ENCODE measurements at regions not wholly inside any gene's neighbourhood (a gene's known extent, or its start where the extent isn't known, plus 50 kb on each side); places are given as distances from the start of the nearest gene placed in this dataset.

DNA sequence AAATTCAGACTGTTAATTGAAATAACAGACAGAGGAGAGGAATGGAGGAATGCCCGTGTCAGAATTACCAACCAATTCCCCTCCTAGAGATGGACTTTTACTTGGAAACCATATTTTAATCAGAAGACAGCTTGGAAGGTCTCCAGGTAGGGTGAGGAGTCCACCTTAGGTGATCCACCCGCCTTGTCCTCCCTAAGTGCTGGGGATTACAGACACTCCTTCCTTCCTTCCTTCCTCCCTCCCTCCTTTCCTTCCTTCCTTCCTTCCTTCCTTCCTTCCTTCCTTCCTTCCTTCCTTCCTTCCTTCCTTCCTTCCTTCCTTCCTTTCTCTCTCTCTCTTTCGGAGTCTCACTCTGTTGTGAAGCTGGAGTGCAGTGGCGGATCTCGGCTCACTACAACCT is 328.0 kb downstream of the RAPGEF2 start (continued):
- TF ChIP-seq NR3C1 (CRISPR knock-in tag; conservative IDR thresholded peaks at IDR 0.05; ENCODE audit: low read depth): no peak
- no peak for TF ChIP-seq HMGA2 (CRISPR knock-in tag; IDR thresholded peaks at IDR 0.05)
- no peak for TF ChIP-seq ZNF317 (CRISPR knock-in tag; IDR thresholded peaks at IDR 0.05; ENCODE audit: borderline replicate concordance, low read depth)
- TF ChIP-seq TEAD4 (CRISPR knock-in tag; IDR thresholded peaks at IDR 0.05): no peak
- TF ChIP-seq, protein P1, sequence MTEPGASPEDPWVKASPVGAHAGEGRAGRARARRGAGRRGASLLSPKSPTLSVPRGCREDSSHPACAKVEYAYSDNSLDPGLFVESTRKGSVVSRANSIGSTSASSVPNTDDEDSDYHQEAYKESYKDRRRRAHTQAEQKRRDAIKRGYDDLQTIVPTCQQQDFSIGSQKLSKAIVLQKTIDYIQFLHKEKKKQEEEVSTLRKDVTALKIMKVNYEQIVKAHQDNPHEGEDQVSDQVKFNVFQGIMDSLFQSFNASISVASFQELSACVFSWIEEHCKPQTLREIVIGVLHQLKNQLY (CRISPR knock-in tag; IDR thresholded peaks at IDR 0.05): no peak
- TF ChIP-seq, protein P2, sequence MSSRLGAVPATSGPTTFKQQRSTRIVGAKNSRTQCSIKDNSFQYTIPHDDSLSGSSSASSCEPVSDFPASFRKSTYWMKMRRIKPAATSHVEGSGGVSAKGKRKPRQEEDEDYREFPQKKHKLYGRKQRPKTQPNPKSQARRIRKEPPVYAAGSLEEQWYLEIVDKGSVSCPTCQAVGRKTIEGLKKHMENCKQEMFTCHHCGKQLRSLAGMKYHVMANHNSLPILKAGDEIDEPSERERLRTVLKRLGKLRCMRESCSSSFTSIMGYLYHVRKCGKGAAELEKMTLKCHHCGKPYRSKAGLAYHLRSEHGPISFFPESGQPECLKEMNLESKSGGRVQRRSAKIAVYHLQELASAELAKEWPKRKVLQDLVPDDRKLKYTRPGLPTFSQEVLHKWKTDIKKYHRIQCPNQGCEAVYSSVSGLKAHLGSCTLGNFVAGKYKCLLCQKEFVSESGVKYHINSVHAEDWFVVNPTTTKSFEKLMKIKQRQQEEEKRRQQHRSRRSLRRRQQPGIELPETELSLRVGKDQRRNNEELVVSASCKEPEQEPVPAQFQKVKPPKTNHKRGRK (CRISPR knock-in tag; IDR thresholded peaks at IDR 0.05; ENCODE audit: borderline replicate concordance): no peak
- TF ChIP-seq ESRRA (CRISPR knock-in tag; IDR thresholded peaks at IDR 0.05; ENCODE audit: borderline replicate concordance): no peak
- no peak for TF ChIP-seq SMAD4 (CRISPR knock-in tag; IDR thresholded peaks at IDR 0.05)
- TF ChIP-seq, protein P3, sequence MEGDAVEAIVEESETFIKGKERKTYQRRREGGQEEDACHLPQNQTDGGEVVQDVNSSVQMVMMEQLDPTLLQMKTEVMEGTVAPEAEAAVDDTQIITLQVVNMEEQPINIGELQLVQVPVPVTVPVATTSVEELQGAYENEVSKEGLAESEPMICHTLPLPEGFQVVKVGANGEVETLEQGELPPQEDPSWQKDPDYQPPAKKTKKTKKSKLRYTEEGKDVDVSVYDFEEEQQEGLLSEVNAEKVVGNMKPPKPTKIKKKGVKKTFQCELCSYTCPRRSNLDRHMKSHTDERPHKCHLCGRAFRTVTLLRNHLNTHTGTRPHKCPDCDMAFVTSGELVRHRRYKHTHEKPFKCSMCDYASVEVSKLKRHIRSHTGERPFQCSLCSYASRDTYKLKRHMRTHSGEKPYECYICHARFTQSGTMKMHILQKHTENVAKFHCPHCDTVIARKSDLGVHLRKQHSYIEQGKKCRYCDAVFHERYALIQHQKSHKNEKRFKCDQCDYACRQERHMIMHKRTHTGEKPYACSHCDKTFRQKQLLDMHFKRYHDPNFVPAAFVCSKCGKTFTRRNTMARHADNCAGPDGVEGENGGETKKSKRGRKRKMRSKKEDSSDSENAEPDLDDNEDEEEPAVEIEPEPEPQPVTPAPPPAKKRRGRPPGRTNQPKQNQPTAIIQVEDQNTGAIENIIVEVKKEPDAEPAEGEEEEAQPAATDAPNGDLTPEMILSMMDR (IDR thresholded peaks at IDR 0.05): no peak
- TF ChIP-seq TP53 (CRISPR knock-in tag; IDR thresholded peaks at IDR 0.05): no peak

DNA sequence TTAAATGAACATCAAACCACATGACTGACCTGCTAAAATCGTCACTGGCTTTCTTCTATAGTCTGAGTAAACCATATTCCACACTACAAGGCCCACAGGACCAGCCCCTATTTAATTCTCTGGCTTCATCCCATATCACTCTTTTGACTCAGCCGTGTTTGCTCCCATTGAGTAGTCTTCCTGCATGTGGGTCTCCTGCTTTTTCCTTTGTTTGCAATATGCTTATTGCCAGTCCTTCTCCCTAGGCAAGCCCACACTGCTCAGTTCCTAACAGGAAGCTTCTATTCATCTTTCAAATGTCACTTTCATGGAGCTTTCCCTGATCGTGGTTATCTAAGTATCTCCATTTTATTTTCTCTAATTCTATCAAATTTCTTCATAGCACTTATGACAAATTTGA is 329.6 kb downstream of the RAPGEF2 start:
- Mint-ChIP-seq H3K4me1 (peaks cover 9% of the 10 kb centered on the region), H3K4me3 (no peak overlapping the region), H3K9me3 (no peaks in the 10 kb centered on the region), H3K27me3 (ENCODE audit: low read depth) (no peaks in the 10 kb centered on the region; the same call in 1 of the 2 replicates), H3K36me3 (no peaks in the 10 kb centered on the region), H3K27ac (no peak overlapping the region)
- no peak for TF ChIP-seq RELA (CRISPR knock-in tag; IDR thresholded peaks at IDR 0.05; ENCODE audit: borderline replicate concordance)
- TF ChIP-seq ZNF671 (CRISPR knock-in tag; IDR thresholded peaks at IDR 0.05): no peak
- DNase-seq (ENCODE audit: low spot score): no peak
- ChIA-PET POLR2A (no interaction called here), CTCF (no interaction called here)
- no peak for ATAC-seq

DNA sequence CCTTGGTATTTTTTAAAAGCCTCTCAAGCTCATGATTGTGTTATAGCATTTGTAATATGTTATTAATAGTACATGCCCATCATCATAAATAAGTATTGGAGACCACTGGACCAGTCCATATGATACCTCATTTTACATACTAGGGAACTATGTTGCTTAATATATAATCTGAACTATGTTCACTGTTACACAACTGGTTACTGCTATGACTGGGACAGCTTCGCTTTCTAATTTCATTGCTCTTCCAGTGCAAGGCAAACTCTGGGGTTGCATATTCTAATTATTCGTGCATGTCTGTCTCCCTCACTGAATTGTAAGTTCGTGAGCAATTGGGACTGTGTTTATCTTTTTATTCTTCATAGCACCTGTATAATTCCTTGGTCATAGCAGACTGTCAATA is 330.5 kb downstream of the RAPGEF2 start:
- ChIA-PET CTCF (interaction anchor here (0.7 kb wide), 1 partner anchor 22 kb away, joined by 3 read pairs; no protein-coding TSS in a partner anchor), POLR2A (interaction anchor here (0.5 kb wide), 1 partner anchor 351 kb away, joined by 3 read pairs; no protein-coding TSS in a partner anchor)
- ATAC-seq (no peak), DNase-seq (ENCODE audit: low spot score) (no peak)
- Mint-ChIP-seq H3K4me1 (peaks cover 6% of the 10 kb centered on the region), H3K27ac (no peak overlapping the region), H3K36me3 (no peaks in the 10 kb centered on the region), H3K4me3 (no peak overlapping the region), H3K27me3 (ENCODE audit: low read depth) (no peaks in the 10 kb centered on the region), H3K9me3 (no peaks in the 10 kb centered on the region)
- no peak for TF ChIP-seq SMAD3 (CRISPR knock-in tag; IDR thresholded peaks at IDR 0.05; ENCODE audit: borderline replicate concordance)
- no peak for TF ChIP-seq ATF1 (CRISPR knock-in tag; IDR thresholded peaks at IDR 0.05)
- TF ChIP-seq, protein P4, sequence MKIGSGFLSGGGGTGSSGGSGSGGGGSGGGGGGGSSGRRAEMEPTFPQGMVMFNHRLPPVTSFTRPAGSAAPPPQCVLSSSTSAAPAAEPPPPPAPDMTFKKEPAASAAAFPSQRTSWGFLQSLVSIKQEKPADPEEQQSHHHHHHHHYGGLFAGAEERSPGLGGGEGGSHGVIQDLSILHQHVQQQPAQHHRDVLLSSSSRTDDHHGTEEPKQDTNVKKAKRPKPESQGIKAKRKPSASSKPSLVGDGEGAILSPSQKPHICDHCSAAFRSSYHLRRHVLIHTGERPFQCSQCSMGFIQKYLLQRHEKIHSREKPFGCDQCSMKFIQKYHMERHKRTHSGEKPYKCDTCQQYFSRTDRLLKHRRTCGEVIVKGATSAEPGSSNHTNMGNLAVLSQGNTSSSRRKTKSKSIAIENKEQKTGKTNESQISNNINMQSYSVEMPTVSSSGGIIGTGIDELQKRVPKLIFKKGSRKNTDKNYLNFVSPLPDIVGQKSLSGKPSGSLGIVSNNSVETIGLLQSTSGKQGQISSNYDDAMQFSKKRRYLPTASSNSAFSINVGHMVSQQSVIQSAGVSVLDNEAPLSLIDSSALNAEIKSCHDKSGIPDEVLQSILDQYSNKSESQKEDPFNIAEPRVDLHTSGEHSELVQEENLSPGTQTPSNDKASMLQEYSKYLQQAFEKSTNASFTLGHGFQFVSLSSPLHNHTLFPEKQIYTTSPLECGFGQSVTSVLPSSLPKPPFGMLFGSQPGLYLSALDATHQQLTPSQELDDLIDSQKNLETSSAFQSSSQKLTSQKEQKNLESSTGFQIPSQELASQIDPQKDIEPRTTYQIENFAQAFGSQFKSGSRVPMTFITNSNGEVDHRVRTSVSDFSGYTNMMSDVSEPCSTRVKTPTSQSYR (CRISPR knock-in tag; IDR thresholded peaks at IDR 0.05): no peak
- TF ChIP-seq, protein P5, sequence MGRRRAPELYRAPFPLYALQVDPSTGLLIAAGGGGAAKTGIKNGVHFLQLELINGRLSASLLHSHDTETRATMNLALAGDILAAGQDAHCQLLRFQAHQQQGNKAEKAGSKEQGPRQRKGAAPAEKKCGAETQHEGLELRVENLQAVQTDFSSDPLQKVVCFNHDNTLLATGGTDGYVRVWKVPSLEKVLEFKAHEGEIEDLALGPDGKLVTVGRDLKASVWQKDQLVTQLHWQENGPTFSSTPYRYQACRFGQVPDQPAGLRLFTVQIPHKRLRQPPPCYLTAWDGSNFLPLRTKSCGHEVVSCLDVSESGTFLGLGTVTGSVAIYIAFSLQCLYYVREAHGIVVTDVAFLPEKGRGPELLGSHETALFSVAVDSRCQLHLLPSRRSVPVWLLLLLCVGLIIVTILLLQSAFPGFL (CRISPR knock-in tag; IDR thresholded peaks at IDR 0.05; ENCODE audit: borderline replicate concordance): no peak
- no peak for TF ChIP-seq ZNF263 (CRISPR knock-in tag; IDR thresholded peaks at IDR 0.05; ENCODE audit: low read depth)
- TF ChIP-seq ZNF423 (CRISPR knock-in tag; IDR thresholded peaks at IDR 0.05): no peak
- TF ChIP-seq, protein P6, sequence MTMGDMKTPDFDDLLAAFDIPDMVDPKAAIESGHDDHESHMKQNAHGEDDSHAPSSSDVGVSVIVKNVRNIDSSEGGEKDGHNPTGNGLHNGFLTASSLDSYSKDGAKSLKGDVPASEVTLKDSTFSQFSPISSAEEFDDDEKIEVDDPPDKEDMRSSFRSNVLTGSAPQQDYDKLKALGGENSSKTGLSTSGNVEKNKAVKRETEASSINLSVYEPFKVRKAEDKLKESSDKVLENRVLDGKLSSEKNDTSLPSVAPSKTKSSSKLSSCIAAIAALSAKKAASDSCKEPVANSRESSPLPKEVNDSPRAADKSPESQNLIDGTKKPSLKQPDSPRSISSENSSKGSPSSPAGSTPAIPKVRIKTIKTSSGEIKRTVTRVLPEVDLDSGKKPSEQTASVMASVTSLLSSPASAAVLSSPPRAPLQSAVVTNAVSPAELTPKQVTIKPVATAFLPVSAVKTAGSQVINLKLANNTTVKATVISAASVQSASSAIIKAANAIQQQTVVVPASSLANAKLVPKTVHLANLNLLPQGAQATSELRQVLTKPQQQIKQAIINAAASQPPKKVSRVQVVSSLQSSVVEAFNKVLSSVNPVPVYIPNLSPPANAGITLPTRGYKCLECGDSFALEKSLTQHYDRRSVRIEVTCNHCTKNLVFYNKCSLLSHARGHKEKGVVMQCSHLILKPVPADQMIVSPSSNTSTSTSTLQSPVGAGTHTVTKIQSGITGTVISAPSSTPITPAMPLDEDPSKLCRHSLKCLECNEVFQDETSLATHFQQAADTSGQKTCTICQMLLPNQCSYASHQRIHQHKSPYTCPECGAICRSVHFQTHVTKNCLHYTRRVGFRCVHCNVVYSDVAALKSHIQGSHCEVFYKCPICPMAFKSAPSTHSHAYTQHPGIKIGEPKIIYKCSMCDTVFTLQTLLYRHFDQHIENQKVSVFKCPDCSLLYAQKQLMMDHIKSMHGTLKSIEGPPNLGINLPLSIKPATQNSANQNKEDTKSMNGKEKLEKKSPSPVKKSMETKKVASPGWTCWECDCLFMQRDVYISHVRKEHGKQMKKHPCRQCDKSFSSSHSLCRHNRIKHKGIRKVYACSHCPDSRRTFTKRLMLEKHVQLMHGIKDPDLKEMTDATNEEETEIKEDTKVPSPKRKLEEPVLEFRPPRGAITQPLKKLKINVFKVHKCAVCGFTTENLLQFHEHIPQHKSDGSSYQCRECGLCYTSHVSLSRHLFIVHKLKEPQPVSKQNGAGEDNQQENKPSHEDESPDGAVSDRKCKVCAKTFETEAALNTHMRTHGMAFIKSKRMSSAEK (CRISPR knock-in tag; IDR thresholded peaks at IDR 0.05; ENCODE audit: borderline replicate concordance): no peak
- no peak for TF ChIP-seq TCF7 (CRISPR knock-in tag; IDR thresholded peaks at IDR 0.05; ENCODE audit: low read depth)
- TF ChIP-seq FOXJ3 (CRISPR knock-in tag; IDR thresholded peaks at IDR 0.05; ENCODE audit: borderline replicate concordance): no peak

Data from WTC11 (cell line).